Astrocyte of the spinal cord (primary cell): ENCODE measurements at regions not wholly inside any gene's neighbourhood (a gene's known extent, or its start where the extent isn't known, plus 50 kb on each side); places are given as distances from the start of the nearest gene placed in this dataset.

Experiments
- DNase-seq: peaks from one replicate; pipeline ENCODE4 v3.0.0; 2011; ENCODE audit warnings: low read depth, low spot score
- H3K4me3 ChIP-seq: 2 replicates; pipeline ENCODE4 v1.5.1; 2011; ENCODE audit warnings: low read depth, mild to moderate bottlenecking, low read length, moderate library complexity
- in situ Hi-C: cut with HindIII; loops from 2 replicates; pipeline ENCODE4 v1.10.0; 2017; ENCODE audit warnings: low sequenced_read_pairs
- TF ChIP-seq, protein P1 (sequence below): IDR thresholded peaks from 2 replicates; pipeline ENCODE4 v1.5.1; 2012; ENCODE audit warnings: low read depth, mild to moderate bottlenecking, low read length, inconsistent platforms

GRCh38 chr9:31255211-31255610, 1129.2 kb upstream of the ACO1 start:
- peak; percentile 19 for DNase-seq
- H3K4me3 ChIP-seq = no peak overlapping the region
- TF ChIP-seq, protein P1, sequence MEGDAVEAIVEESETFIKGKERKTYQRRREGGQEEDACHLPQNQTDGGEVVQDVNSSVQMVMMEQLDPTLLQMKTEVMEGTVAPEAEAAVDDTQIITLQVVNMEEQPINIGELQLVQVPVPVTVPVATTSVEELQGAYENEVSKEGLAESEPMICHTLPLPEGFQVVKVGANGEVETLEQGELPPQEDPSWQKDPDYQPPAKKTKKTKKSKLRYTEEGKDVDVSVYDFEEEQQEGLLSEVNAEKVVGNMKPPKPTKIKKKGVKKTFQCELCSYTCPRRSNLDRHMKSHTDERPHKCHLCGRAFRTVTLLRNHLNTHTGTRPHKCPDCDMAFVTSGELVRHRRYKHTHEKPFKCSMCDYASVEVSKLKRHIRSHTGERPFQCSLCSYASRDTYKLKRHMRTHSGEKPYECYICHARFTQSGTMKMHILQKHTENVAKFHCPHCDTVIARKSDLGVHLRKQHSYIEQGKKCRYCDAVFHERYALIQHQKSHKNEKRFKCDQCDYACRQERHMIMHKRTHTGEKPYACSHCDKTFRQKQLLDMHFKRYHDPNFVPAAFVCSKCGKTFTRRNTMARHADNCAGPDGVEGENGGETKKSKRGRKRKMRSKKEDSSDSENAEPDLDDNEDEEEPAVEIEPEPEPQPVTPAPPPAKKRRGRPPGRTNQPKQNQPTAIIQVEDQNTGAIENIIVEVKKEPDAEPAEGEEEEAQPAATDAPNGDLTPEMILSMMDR = no peak
- in situ Hi-C loops = no loop called here

GRCh38 chr9:31259824-31260223, 1124.6 kb upstream of the ACO1 start:
- TF ChIP-seq, protein P1 = no peak
- in situ Hi-C loops = no loop called here
- no peak overlapping the region for H3K4me3 ChIP-seq
- DNase-seq = no peak

- in situ Hi-C loops = no loop called here
- no peak overlapping the region for H3K4me3 ChIP-seq
- DNase-seq = no peak
- TF ChIP-seq, protein P1 = no peak
Observed at GRCh38 chr9:31272456-31273295, 1111.8 kb upstream of the ACO1 start.

DNA sequence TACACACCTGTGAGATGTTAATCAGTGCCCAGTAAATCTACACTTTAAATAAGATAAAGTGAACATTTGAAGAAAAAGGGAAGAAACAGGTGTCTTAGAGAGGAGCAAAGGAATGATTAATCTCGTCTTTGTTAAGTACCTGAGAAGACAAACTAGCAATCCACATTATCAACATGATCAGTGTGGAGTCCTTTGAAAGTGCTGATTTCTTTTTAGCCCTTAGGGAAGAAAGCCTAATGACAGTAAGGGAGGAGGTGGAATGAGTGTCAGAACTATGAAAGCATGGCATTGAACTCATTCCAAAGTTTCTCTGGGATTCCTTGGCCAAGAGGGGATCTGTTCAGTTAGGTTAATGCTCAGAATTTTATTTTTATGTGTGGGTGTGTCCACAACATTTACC, 1109.0 kb upstream of the ACO1 start:
- no peak for DNase-seq
- TF ChIP-seq, protein P1 = no peak
- no peak overlapping the region for H3K4me3 ChIP-seq
- in situ Hi-C loops = no loop called here

DNA sequence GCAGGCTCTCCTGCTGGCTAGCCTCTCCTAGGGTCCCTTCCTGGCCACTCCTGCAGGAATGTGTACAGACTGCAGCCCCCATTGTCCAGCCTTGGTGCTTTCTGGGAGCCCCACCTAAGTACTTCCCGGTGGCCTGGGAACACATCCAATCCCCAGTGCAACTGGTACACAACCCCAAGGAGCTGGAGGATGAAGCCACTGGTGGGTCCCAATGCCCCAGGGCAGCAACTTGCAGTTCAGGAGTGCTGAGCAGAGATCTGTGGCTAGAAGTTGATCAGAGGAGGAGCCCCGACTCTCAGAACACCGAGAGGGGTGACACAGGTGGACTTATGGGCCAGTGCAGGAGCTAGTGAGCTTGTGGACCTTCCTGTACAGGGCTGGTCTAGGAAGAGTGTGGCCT, 1093.7 kb upstream of the ACO1 start:
- in situ Hi-C loops = no loop called here
- TF ChIP-seq, protein P1 = no peak
- no peak overlapping the region for H3K4me3 ChIP-seq

GRCh38 chr9:31302620-31303418, 1081.6 kb upstream of the ACO1 start:
- TF ChIP-seq, protein P1 = no peak
- no peak overlapping the region for H3K4me3 ChIP-seq
- DNase-seq = no peak
- in situ Hi-C loops = no loop called here

More for the DNA sequence above, 1093.7 kb upstream of the ACO1 start:
- no peak for DNase-seq
